Neural cell (in vitro differentiated cells): ENCODE measurements at regions not wholly inside any gene's neighbourhood (a gene's known extent, or its start where the extent isn't known, plus 50 kb on each side); places are given as distances from the start of the nearest gene placed in this dataset.

Source experiments
- EP300 ChIP-seq: fragments of 450-650 bp; conservative IDR thresholded peaks from 2 replicates; pipeline ENCODE4 v1.6.1; 2014; ENCODE audit warnings: antibody characterized with exemption, mild to moderate bottlenecking, moderate library complexity; ENCODE audit not compliant: poor library complexity, severe bottlenecking
- EZH2 ChIP-seq: fragments of 200-600, 300-800 bp; shearing (Covaris generic), sonication (generic); IDR thresholded peaks from 2 replicates; pipeline ENCODE4 v1.6.1; 2014; ENCODE audit warnings: antibody characterized with exemption, low read length, borderline replicate concordance, mild to moderate bottlenecking; ENCODE audit not compliant: insufficient read depth, poor library complexity, severe bottlenecking
- POLR2AphosphoS5 ChIP-seq: IDR thresholded peaks from 2 replicates; pipeline ENCODE4 v1.6.1; 2012
- RAD21 ChIP-seq: fragments of 450-650 bp; conservative IDR thresholded peaks from 2 replicates; pipeline ENCODE4 v1.6.1; 2014; ENCODE audit warnings: antibody characterized with exemption, mild to moderate bottlenecking, moderate library complexity
- TF ChIP-seq, protein P1 (sequence below): fragments of 450-650 bp; IDR thresholded peaks from 2 replicates; pipeline ENCODE4 v1.5.1; 2014; ENCODE audit warnings: antibody characterized with exemption, mild to moderate bottlenecking, moderate library complexity; ENCODE audit not compliant: poor library complexity, severe bottlenecking
- TF ChIP-seq, protein P2 (sequence below): IDR thresholded peaks from 2 replicates; pipeline ENCODE4 v1.6.1; 2012; ENCODE audit warnings: borderline replicate concordance

DNA sequence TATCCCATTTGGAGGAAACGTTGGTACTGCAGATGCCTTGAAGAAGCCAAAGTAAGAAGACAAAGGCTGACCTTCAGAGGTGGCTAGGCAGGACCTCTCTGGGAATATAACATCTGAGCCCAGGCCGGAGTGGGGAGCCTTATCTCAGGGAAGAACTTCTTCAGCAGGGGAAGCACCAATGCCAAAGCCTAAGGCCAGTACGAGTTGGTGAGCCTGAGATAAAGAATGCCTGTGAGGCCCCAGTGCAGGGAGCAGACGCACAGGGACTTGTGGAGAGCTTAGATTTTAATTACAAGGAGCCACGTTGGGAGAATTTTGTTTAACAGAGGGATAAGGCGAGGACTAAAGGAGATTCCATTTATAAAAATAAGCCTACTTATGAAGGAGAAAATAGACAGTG is 468.8 kb upstream of the RUNX1 start:
- TF ChIP-seq EP300 (no peak), EZH2 (no peak), RAD21 (no peak), POLR2AphosphoS5 (no peak)
- TF ChIP-seq, protein P1, sequence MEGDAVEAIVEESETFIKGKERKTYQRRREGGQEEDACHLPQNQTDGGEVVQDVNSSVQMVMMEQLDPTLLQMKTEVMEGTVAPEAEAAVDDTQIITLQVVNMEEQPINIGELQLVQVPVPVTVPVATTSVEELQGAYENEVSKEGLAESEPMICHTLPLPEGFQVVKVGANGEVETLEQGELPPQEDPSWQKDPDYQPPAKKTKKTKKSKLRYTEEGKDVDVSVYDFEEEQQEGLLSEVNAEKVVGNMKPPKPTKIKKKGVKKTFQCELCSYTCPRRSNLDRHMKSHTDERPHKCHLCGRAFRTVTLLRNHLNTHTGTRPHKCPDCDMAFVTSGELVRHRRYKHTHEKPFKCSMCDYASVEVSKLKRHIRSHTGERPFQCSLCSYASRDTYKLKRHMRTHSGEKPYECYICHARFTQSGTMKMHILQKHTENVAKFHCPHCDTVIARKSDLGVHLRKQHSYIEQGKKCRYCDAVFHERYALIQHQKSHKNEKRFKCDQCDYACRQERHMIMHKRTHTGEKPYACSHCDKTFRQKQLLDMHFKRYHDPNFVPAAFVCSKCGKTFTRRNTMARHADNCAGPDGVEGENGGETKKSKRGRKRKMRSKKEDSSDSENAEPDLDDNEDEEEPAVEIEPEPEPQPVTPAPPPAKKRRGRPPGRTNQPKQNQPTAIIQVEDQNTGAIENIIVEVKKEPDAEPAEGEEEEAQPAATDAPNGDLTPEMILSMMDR, result no peak
- TF ChIP-seq, protein P2, sequence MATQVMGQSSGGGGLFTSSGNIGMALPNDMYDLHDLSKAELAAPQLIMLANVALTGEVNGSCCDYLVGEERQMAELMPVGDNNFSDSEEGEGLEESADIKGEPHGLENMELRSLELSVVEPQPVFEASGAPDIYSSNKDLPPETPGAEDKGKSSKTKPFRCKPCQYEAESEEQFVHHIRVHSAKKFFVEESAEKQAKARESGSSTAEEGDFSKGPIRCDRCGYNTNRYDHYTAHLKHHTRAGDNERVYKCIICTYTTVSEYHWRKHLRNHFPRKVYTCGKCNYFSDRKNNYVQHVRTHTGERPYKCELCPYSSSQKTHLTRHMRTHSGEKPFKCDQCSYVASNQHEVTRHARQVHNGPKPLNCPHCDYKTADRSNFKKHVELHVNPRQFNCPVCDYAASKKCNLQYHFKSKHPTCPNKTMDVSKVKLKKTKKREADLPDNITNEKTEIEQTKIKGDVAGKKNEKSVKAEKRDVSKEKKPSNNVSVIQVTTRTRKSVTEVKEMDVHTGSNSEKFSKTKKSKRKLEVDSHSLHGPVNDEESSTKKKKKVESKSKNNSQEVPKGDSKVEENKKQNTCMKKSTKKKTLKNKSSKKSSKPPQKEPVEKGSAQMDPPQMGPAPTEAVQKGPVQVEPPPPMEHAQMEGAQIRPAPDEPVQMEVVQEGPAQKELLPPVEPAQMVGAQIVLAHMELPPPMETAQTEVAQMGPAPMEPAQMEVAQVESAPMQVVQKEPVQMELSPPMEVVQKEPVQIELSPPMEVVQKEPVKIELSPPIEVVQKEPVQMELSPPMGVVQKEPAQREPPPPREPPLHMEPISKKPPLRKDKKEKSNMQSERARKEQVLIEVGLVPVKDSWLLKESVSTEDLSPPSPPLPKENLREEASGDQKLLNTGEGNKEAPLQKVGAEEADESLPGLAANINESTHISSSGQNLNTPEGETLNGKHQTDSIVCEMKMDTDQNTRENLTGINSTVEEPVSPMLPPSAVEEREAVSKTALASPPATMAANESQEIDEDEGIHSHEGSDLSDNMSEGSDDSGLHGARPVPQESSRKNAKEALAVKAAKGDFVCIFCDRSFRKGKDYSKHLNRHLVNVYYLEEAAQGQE, result no peak
